ENCODE measurements at regions not wholly inside any gene's neighbourhood (a gene's known extent, or its start where the extent isn't known, plus 50 kb on each side); places are given as distances from the start of the nearest gene placed in this dataset.
"Not testable (repeated sequence)": the region's sequence is repeated elsewhere in the genome, so short reads cannot be mapped to it uniquely, and the experiment has no call there.

DNA sequence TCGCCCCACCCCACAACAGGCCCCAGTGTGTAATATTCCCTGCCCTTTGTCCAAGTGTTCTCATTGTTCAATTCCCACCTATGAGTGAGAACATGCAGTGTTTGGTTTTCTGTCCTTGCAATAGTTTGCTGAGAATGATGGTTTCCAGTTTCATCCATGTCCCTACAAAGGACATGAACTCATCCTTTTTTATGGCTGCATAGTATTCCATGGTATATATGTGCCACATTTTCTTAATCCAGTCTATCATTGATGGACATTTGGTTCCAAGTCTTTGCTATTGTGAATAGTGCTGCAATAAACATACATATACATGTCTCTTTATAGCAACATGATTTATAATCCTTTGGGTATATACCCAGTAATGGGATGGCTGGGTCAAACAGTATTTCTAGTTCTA lies 132.7 kb downstream of the SNX10 start:
- RAD21 ChIA-PET (ENCODE audit: low non-redundant PET in 1 of 2, low total read pairs in 2 of 2, uncharacterized antibody in 2 of 2, unreplicated experiment in 2 of 2); H3K79me2 ChIP-seq (ENCODE audit: insufficient read depth, low read length); intact Hi-C loops (cut with micrococcal nuclease); H3K4me3 ChIP-seq (replicated peaks in 1 of 2; ENCODE audit: low read depth in 1 of 2, low read length in 2 of 2); BruUV-seq (replicated peaks); H3K4me2 ChIP-seq (ENCODE audit: low read length); DNase-seq (ENCODE audit: low read depth, low spot score); H3K9me3 ChIP-seq (ENCODE audit: control insufficient read depth in 1 of 2, insufficient read depth in 1 of 2, low read depth in 1 of 2, low read length in 2 of 2); POLR2A ChIA-PET; H4K20me1 ChIP-seq (ENCODE audit: insufficient read depth); H3K27me3 ChIP-seq (ENCODE audit: insufficient read depth, low read length); H3K27ac ChIP-seq (ENCODE audit: low read depth, low read length); H2AFZ ChIP-seq (ENCODE audit: low read depth, low read length, poor library complexity, severe bottlenecking); H3K36me3 ChIP-seq (ENCODE audit: control insufficient read depth in 1 of 2, insufficient read depth in 2 of 2, low read length in 2 of 2); CTCF ChIA-PET; H3K9me2 ChIP-seq (ENCODE audit: insufficient read depth); H3K4me1 ChIP-seq (ENCODE audit: control insufficient read depth in 1 of 2, insufficient read depth in 2 of 2, low read length in 2 of 2); ATAC-seq; H3K9ac ChIP-seq (ENCODE audit: low read length): not testable (repeated sequence)

DNA sequence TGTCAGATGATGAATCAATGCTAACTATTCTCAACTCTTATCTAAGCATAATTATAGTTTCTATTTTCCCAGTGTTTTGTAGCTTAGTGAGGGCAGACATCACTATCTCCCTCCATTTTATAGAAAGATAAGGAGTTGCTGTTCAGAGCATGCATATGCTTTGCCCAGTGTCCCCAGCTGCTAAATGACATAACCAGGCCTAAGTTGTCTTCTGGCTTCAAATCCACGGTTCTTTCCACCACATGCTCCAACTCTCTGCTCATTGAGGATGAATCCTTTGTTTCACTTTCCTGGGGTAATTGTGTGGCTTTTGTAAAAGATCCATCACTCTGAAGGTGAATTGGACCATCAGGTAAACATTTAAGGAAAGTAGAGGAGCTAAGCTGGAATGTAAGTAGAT lies 134.0 kb downstream of the SNX10 start:
- H3K9me2 ChIP-seq (ENCODE audit: insufficient read depth): no peaks in the 10 kb centered on the region
- H3K36me3 ChIP-seq (ENCODE audit: control insufficient read depth in 1 of 2, insufficient read depth in 2 of 2, low read length in 2 of 2): no peaks in the 10 kb centered on the region
- no peaks in the 10 kb centered on the region for H3K9me3 ChIP-seq (ENCODE audit: control insufficient read depth in 1 of 2, insufficient read depth in 1 of 2, low read depth in 1 of 2, low read length in 2 of 2)
- ATAC-seq (no peak), DNase-seq (ENCODE audit: low read depth, low spot score) (no peak)
- no peak overlapping the region for H3K27ac ChIP-seq (ENCODE audit: low read depth, low read length)
- H2AFZ ChIP-seq (ENCODE audit: low read depth, low read length, poor library complexity, severe bottlenecking): peak overlapping the region; percentile 14
- TF ChIP-seq POLR2AphosphoS5 (IDR thresholded peaks at IDR 0.05; ENCODE audit: low read depth, low read length): no peak
- no peak for TF ChIP-seq ELF1 (IDR thresholded peaks at IDR 0.05; ENCODE audit: borderline replicate concordance, low read depth)
- TF ChIP-seq EZH2 (IDR thresholded peaks at IDR 0.05): no peak
- TF ChIP-seq CBX3 (IDR thresholded peaks at IDR 0.05; ENCODE audit: low read depth): no peak
- no peak for TF ChIP-seq FOSL1 (IDR thresholded peaks at IDR 0.05; ENCODE audit: low read depth)
- no peak for TF ChIP-seq TCF7L2 (IDR thresholded peaks at IDR 0.05; ENCODE audit: borderline replicate concordance, extremely low read depth, insufficient read depth, insufficient read length)
- TF ChIP-seq CEBPB (IDR thresholded peaks at IDR 0.05; ENCODE audit: low read depth): no peak
- TF ChIP-seq, protein P1, sequence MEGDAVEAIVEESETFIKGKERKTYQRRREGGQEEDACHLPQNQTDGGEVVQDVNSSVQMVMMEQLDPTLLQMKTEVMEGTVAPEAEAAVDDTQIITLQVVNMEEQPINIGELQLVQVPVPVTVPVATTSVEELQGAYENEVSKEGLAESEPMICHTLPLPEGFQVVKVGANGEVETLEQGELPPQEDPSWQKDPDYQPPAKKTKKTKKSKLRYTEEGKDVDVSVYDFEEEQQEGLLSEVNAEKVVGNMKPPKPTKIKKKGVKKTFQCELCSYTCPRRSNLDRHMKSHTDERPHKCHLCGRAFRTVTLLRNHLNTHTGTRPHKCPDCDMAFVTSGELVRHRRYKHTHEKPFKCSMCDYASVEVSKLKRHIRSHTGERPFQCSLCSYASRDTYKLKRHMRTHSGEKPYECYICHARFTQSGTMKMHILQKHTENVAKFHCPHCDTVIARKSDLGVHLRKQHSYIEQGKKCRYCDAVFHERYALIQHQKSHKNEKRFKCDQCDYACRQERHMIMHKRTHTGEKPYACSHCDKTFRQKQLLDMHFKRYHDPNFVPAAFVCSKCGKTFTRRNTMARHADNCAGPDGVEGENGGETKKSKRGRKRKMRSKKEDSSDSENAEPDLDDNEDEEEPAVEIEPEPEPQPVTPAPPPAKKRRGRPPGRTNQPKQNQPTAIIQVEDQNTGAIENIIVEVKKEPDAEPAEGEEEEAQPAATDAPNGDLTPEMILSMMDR (IDR thresholded peaks at IDR 0.05 in 2 of 3, conservative IDR thresholded peaks at IDR 0.05 in 1 of 3; ENCODE audit: borderline replicate concordance in 1 of 3, insufficient read depth in 1 of 3, low read depth in 2 of 3, low read length in 2 of 3): no peak
- TF ChIP-seq, protein P2, sequence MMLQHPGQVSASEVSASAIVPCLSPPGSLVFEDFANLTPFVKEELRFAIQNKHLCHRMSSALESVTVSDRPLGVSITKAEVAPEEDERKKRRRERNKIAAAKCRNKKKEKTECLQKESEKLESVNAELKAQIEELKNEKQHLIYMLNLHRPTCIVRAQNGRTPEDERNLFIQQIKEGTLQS (IDR thresholded peaks at IDR 0.05): no peak
- TF ChIP-seq RAD21 (IDR thresholded peaks at IDR 0.05; ENCODE audit: low read depth): no peak
- TF ChIP-seq, protein P3, sequence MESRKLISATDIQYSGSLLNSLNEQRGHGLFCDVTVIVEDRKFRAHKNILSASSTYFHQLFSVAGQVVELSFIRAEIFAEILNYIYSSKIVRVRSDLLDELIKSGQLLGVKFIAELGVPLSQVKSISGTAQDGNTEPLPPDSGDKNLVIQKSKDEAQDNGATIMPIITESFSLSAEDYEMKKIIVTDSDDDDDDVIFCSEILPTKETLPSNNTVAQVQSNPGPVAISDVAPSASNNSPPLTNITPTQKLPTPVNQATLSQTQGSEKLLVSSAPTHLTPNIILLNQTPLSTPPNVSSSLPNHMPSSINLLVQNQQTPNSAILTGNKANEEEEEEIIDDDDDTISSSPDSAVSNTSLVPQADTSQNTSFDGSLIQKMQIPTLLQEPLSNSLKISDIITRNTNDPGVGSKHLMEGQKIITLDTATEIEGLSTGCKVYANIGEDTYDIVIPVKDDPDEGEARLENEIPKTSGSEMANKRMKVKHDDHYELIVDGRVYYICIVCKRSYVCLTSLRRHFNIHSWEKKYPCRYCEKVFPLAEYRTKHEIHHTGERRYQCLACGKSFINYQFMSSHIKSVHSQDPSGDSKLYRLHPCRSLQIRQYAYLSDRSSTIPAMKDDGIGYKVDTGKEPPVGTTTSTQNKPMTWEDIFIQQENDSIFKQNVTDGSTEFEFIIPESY (IDR thresholded peaks at IDR 0.05; ENCODE audit: extremely low read depth, insufficient replicate concordance, low read length): no peak
- no peak for TF ChIP-seq SRF (IDR thresholded peaks at IDR 0.05; ENCODE audit: low read depth)
- TF ChIP-seq EZH2phosphoT487 (IDR thresholded peaks at IDR 0.05; ENCODE audit: borderline replicate concordance): no peak
- no peak for TF ChIP-seq EGR1 (IDR thresholded peaks at IDR 0.05; ENCODE audit: low read depth)
- TF ChIP-seq, protein P4, sequence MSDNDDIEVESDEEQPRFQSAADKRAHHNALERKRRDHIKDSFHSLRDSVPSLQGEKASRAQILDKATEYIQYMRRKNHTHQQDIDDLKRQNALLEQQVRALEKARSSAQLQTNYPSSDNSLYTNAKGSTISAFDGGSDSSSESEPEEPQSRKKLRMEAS (IDR thresholded peaks at IDR 0.05): no peak
- TF ChIP-seq ZFX (IDR thresholded peaks at IDR 0.05): no peak
- no peak for TF ChIP-seq SP1 (IDR thresholded peaks at IDR 0.05; ENCODE audit: low read depth)
- intact Hi-C loops (cut with micrococcal nuclease): no loop called here
- H4K20me1 ChIP-seq (ENCODE audit: insufficient read depth): no peaks in the 10 kb centered on the region
- POLR2A ChIA-PET: interaction anchor here (0.9 kb wide), 1 partner anchor 8 kb away, joined by 3 read pairs; no protein-coding TSS in a partner anchor
- no peak overlapping the region for H3K4me2 ChIP-seq (ENCODE audit: low read length)
- no peaks in the 10 kb centered on the region for H3K27me3 ChIP-seq (ENCODE audit: insufficient read depth, low read length)
- H3K79me2 ChIP-seq (ENCODE audit: insufficient read depth, low read length): no peaks in the 10 kb centered on the region
- RAD21 ChIA-PET (ENCODE audit: low non-redundant PET in 1 of 2, low total read pairs in 2 of 2, uncharacterized antibody in 2 of 2, unreplicated experiment in 2 of 2): no interaction called here
- H3K9ac ChIP-seq (ENCODE audit: low read length): no peak overlapping the region
- no peak overlapping the region for H3K4me3 ChIP-seq (replicated peaks in 1 of 2; ENCODE audit: low read depth in 1 of 2, low read length in 2 of 2)
- no TSS peak for BruUV-seq (replicated peaks)
- H3K4me1 ChIP-seq (ENCODE audit: control insufficient read depth in 1 of 2, insufficient read depth in 2 of 2, low read length in 2 of 2): peaks cover 4 to 6% of the 10 kb centered on the region in 2 experiments; a peak in 2 of 4 replicates
- CTCF ChIA-PET: no interaction called here
